PC-9 (cell line): ENCODE measurements at regions not wholly inside any gene's neighbourhood (a gene's known extent, or its start where the extent isn't known, plus 50 kb on each side); places are given as distances from the start of the nearest gene placed in this dataset.
A peak's percentile ranks its signal among the peaks of the same experiment; 100 is the strongest.

ENCODE experiments used
- BruUV-seq: library from RNA; stranded (reverse); fragments of 400-500 nt; replicated peaks from 2 replicates; lab custom pipeline; 2021; lab: Mats Ljungman, UMichigan
- CTCF ChIA-PET: fragments of 300-600 bp; sonication (Branson Sonifier 250); formaldehyde crosslinking; loops from one replicate; lab custom pipeline; 2022; ENCODE audit warnings: antibody characterized with exemption; lab: Charles Lee
- POLR2A ChIA-PET: fragments of 300-600 bp; sonication (Branson Sonifier 250); formaldehyde crosslinking; loops from one replicate; lab custom pipeline; 2022; ENCODE audit warnings: antibody characterized with exemption; ENCODE audit not compliant: unreplicated experiment; lab: Charles Lee
- DNase-seq, 2 experiments: peaks; one replicate each; pipeline versions ENCODE4 v3.0.0 to v3.0.0-alpha.2; 2015 to 2022; ENCODE audit warnings: mixed read lengths in 1 of 2
- H2AFZ ChIP-seq: fragments of 200-600 bp; sonication (generic); 2 replicates; pipeline ENCODE4 v1.8.1; 2017; ENCODE audit warnings: antibody characterized with exemption
- H3F3A ChIP-seq: fragments of 200-600 bp; sonication (generic); 2 replicates; pipeline ENCODE4 v1.8.1; 2017; ENCODE audit warnings: antibody characterized with exemption, mild to moderate bottlenecking, low read depth; ENCODE audit not compliant: insufficient read depth
- H3K27ac ChIP-seq: fragments of 200-600 bp; sonication (generic); 2 replicates; pipeline ENCODE4 v1.6.1; 2016; ENCODE audit warnings: mixed run types
- H3K27me3 ChIP-seq: fragments of 200-600 bp; sonication (generic); 2 replicates; pipeline ENCODE4 v1.6.1; 2016; ENCODE audit warnings: low read depth, mixed run types; ENCODE audit not compliant: insufficient read depth
- H3K36me3 ChIP-seq: fragments of 200-600 bp; sonication (generic); 2 replicates; pipeline ENCODE4 v1.6.1; 2016; ENCODE audit warnings: low read depth, mixed run types
- H3K4me1 ChIP-seq: fragments of 200-600 bp; sonication (generic); replicated peaks from 2 replicates; pipeline ENCODE4 v1.6.1; 2016; ENCODE audit warnings: mixed run types; ENCODE audit not compliant: insufficient read depth
- H3K4me2 ChIP-seq: fragments of 200-600 bp; sonication (generic); 2 replicates; pipeline ENCODE4 v1.6.1; 2017; ENCODE audit warnings: mixed run types
- H3K4me3 ChIP-seq: fragments of 200-600 bp; sonication (generic); 2 replicates; pipeline ENCODE4 v1.6.1; 2016; ENCODE audit warnings: mixed run types
- H3K79me2 ChIP-seq: fragments of 200-600 bp; sonication (generic); 2 replicates; pipeline ENCODE4 v1.6.1; 2017; ENCODE audit warnings: low read depth, mixed run types
- H3K9me2 ChIP-seq: fragments of 200-600 bp; sonication (generic); 2 replicates; pipeline ENCODE4 v1.8.1; 2017; ENCODE audit warnings: mild to moderate bottlenecking; ENCODE audit not compliant: insufficient read depth
- H3K9me3 ChIP-seq: fragments of 200-600 bp; sonication (generic); 2 replicates; pipeline ENCODE4 v1.8.1; 2016; ENCODE audit warnings: low read depth; ENCODE audit not compliant: insufficient read depth
- H4K20me1 ChIP-seq: fragments of 200-600 bp; sonication (generic); 2 replicates; pipeline ENCODE4 v1.8.1; 2017; ENCODE audit not compliant: insufficient read depth
- CTCF ChIP-seq: fragments of 200-600 bp; sonication (generic); conservative IDR thresholded peaks from 2 replicates; pipeline ENCODE4 v1.6.1; 2017; ENCODE audit warnings: mixed run types, antibody characterized with exemption, mild to moderate bottlenecking, moderate library complexity
- EZH2 ChIP-seq: fragments of 200-600 bp; sonication (generic); IDR thresholded peaks from 2 replicates; pipeline ENCODE4 v1.8.0; 2017; ENCODE audit warnings: antibody characterized with exemption, low read depth
- intact Hi-C: fragments of 100-400 bp; cut with micrococcal nuclease; formaldehyde crosslinking; loops from one replicate; pipeline ENCODE4 v1.10.0; 2022; ENCODE audit not compliant: unreplicated experiment

- Histone ChIP-seq H3K9me3 (peaks cover 11% of the 10 kb centered on the region; the same call in 1 of the 2 replicates), H3K27ac (peak overlapping the region; percentile 75), H3K4me1 (peaks cover 37% of the 10 kb centered on the region), H3K4me3 (no peak overlapping the region), H2AFZ (no peak overlapping the region), H3K9me2 (no peaks in the 10 kb centered on the region), H3F3A (peaks cover 30% of the 10 kb centered on the region), H3K27me3 (no peaks in the 10 kb centered on the region), H3K36me3 (no peaks in the 10 kb centered on the region), H4K20me1 (no peaks in the 10 kb centered on the region), H3K4me2 (peak overlapping the region; percentile 10; the same call in 1 of the 2 replicates), H3K79me2 (no peaks in the 10 kb centered on the region)
- TF ChIP-seq CTCF (no peak), EZH2 (no peak)
- DNase-seq: peak in 1 of 2 experiments; percentile 75
- CTCF ChIA-PET: no interaction called here
- POLR2A ChIA-PET: interaction anchor here (0.7 kb wide), 1 partner anchor 287 kb away, joined by 3 read pairs; no protein-coding TSS in a partner anchor
- BruUV-seq: no TSS peak
- intact Hi-C loops: no loop called here
Measured at GRCh38 chr7:35992436-35992835, 160.6 kb upstream of the EEPD1 start.

GRCh38 chr7:35993113-35993512, 159.9 kb upstream of the EEPD1 start:
- Histone ChIP-seq H3K9me2 (no peaks in the 10 kb centered on the region), H4K20me1 (no peaks in the 10 kb centered on the region), H3F3A (peaks cover 30% of the 10 kb centered on the region), H3K9me3 (peaks cover 11% of the 10 kb centered on the region; the same call in 1 of the 2 replicates), H3K79me2 (no peaks in the 10 kb centered on the region), H2AFZ (no peak overlapping the region), H3K36me3 (no peaks in the 10 kb centered on the region), H3K4me3 (no peak overlapping the region), H3K27me3 (no peaks in the 10 kb centered on the region), H3K27ac (peak overlapping the region; percentile 75), H3K4me1 (peaks cover 33% of the 10 kb centered on the region), H3K4me2 (peak overlapping the region; percentile 20)
- intact Hi-C loops: no loop called here
- ChIA-PET POLR2A (interaction anchor here (0.7 kb wide), 1 partner anchor 286 kb away, joined by 3 read pairs; no protein-coding TSS in a partner anchor), CTCF (no interaction called here)
- DNase-seq: peak in 1 of 2 experiments; percentile 93
- TF ChIP-seq CTCF (no peak), EZH2 (no peak)
- BruUV-seq: no TSS peak

DNA sequence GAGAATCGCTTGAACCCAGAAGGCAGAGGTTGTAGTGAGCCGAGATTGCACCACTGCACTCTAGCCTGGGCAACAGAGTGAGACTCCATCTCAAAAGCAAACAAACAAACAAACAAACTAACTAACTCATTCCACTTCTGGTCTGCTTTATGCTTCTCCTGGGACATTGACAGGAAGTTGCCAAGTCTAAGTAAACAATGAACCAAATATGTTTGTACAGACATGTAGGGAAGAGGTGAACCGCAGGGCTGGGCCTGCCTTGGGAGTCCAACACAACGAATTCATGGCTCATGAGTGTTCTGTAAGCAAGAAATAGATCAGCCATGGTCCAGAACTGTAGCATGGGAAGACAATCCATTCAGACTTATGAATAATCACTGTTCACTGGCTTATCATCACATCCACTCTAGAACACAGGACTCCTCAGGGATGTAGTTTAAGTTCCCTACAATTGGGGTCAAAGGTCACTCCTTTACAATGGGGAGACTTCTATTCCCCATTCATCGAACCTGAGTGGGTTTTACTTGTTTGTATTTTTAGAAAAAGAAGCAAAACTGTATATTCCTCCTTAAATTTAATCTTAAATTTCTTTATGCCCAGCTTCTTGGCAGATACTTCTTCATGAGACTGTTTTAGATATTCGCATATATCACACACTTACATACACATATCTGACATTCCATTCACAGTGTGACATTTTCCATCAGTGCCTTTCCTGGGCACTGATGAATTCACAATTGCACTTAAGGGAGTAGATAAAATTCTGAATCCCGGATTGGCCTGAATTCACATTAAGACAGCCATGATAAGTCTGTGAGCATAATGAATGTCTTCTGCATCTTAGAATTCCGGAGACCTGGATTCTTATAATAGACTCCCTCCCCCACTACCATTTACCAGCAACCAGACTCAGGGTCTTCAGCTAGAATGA, 159.1 kb upstream of the EEPD1 start:
- intact Hi-C loops: no loop called here
- ChIA-PET POLR2A (no interaction called here), CTCF (no interaction called here)
- H3K36me3 ChIP-seq: no peaks in the 10 kb centered on the region
- DNase-seq: peak; percentile 40 to 92
- H3K9me3 ChIP-seq: peaks cover 11% of the 10 kb centered on the region; the same call in 1 of the 2 replicates
- no peak overlapping the region for H2AFZ ChIP-seq
- H3K27me3 ChIP-seq: no peaks in the 10 kb centered on the region
- peak overlapping the region; percentile 20 for H3K4me2 ChIP-seq
- no TSS peak for BruUV-seq
- no peak for TF ChIP-seq EZH2
- TF ChIP-seq CTCF: no peak
- no peak overlapping the region for H3K4me3 ChIP-seq
- peaks cover 30% of the 10 kb centered on the region for H3F3A ChIP-seq
- no peaks in the 10 kb centered on the region for H4K20me1 ChIP-seq
- H3K4me1 ChIP-seq: peaks cover 28% of the 10 kb centered on the region
- peak overlapping the region; percentile 75 for H3K27ac ChIP-seq
- no peaks in the 10 kb centered on the region for H3K79me2 ChIP-seq
- no peaks in the 10 kb centered on the region for H3K9me2 ChIP-seq
